Esophagus squamous epithelium (tissue), 4 donors: ENCODE measurements at regions not wholly inside any gene's neighbourhood (a gene's known extent, or its start where the extent isn't known, plus 50 kb on each side); places are given as distances from the start of the nearest gene placed in this dataset.

Source experiments
- POLR2A ChIP-seq, 4 donors: fragments of 450-650 bp; IDR thresholded peaks; one replicate each; pipeline ENCODE4 v1.6.1; 2017; ENCODE audit warnings: antibody characterized with exemption in 4 of 4, mild to moderate bottlenecking in 4 of 4, moderate library complexity in 3 of 4
- TF ChIP-seq, protein P1 (sequence below), 6 experiments: fragments of 450-650 bp in 4 of 6; fragments of 200-600 bp in 2 of 6; sonication (generic) in 2 of 6; IDR thresholded peaks; one replicate each; pipeline ENCODE4 v1.5.1; 2016 to 2019; ENCODE audit warnings: antibody characterized with exemption in 6 of 6, mild to moderate bottlenecking in 4 of 6, moderate library complexity in 4 of 6

DNA sequence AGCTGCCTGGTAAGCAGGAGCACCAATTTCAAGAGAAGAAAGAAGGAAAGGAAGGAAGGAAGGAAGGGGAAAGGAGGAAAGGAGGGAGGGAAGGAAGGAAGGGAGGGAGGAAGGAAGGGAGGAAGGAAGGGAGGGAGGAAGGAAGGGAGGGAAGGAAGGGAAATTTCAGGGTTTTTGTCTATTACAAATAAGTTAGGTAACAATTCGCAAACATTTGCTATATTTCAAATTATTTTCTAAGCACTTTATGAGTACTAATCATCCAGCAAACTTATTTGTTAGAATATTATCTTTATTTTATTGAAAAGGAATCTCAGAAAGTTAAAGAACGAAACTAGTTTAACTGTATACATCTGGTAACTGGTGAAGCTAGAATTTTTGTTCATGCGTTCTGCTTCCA, 921.7 kb downstream of the TBL1XR1 start:
- TF ChIP-seq, protein P1, sequence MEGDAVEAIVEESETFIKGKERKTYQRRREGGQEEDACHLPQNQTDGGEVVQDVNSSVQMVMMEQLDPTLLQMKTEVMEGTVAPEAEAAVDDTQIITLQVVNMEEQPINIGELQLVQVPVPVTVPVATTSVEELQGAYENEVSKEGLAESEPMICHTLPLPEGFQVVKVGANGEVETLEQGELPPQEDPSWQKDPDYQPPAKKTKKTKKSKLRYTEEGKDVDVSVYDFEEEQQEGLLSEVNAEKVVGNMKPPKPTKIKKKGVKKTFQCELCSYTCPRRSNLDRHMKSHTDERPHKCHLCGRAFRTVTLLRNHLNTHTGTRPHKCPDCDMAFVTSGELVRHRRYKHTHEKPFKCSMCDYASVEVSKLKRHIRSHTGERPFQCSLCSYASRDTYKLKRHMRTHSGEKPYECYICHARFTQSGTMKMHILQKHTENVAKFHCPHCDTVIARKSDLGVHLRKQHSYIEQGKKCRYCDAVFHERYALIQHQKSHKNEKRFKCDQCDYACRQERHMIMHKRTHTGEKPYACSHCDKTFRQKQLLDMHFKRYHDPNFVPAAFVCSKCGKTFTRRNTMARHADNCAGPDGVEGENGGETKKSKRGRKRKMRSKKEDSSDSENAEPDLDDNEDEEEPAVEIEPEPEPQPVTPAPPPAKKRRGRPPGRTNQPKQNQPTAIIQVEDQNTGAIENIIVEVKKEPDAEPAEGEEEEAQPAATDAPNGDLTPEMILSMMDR (IDR thresholded peaks at IDR 0.05): no peak
- no peak for TF ChIP-seq POLR2A (IDR thresholded peaks at IDR 0.05)
